ENCODE measurements at regions not wholly inside any gene's neighbourhood (a gene's known extent, or its start where the extent isn't known, plus 50 kb on each side); places are given as distances from the start of the nearest gene placed in this dataset.

DNA sequence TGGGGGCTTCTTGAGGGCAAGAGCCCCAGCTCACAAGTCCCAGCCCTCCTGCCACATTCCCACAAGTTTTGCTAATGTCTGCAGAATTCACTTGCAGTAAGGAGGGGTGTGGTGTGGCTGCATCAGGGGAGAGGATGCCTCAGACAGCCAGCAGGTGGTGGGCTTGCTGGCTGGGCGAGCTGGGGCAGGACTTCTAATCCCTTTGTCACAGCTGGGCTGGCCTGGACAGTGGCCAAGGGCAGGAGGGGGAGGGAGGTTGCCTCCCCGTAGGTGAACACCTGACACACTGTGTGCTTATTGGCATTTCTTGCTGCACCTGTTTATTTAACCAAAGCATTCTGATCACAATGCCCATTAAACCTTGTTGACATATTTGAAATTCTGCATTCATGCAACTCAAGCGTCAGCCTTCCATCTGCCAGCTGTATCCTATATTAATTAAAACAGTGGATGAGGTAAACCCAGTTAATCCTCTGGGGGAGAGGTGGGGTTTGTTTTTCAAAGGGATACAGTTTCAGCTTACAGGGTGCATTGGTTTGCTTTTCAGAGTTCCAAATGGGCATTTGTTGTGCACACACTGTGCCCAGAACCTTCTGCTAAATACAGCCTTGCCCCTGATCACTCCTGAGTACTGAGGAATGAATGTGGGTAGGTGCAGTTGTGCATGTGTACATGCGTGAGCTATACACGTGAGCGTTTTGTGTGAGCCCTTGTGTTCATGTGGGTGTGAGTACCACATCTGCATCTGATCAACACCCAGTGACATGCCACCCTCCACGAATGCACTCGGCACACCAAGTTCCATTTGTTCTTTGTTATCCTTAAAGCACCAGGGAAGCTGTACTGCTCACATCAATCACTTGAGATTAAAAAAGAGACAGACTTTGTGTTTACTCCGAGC is 268.7 kb downstream of the XXYLT1 start:
- peak in 1 of 10 donors; percentile 70 for DNase-seq
- intact Hi-C loops (cut with DNase I): no loop called here

DNA sequence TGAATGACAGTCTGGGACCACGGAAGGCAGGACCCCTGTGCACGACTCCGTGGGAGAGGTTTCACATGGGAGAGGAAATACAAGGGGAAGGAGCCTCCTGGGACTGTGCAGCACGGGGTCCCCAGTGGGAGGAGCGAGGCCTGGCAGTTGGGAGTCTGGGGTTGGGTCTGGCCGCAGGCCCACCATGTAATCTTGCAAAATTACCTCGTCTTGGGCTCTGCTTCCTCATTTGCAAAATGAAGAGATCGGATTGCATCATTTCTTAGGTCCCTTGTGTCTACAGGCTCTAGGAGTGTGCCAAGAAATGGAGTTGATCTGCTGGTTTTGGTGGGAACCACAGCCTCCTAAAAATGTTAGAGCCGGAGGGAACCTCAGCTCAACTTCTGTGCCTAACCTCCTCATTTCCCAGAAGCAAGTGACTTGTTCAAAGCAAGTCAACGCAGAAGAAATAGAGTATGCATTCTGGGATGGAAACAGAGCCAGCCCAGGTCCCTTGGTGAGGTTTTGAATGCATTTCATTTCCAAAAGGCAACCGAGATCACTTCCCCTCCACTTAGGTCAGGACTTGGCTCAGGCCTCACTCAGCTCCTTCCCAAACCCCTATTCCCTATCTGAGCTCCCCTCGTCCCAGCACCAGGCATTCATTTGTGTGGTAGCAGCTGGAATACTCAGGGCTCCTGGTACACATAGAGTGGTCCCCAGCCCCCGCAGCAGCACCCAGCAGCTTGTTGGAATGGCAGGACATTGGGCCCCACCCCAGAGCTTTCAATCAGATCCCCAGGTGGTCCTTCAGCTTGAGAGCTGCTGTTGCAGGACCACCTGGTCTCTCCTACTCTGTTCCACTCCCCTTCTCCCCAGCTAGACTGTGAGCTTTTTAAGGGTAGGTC is 267.7 kb downstream of the XXYLT1 start:
- peak in 1 of 10 donors; percentile 81 for DNase-seq
- intact Hi-C loops (cut with DNase I): no loop called here

DNA sequence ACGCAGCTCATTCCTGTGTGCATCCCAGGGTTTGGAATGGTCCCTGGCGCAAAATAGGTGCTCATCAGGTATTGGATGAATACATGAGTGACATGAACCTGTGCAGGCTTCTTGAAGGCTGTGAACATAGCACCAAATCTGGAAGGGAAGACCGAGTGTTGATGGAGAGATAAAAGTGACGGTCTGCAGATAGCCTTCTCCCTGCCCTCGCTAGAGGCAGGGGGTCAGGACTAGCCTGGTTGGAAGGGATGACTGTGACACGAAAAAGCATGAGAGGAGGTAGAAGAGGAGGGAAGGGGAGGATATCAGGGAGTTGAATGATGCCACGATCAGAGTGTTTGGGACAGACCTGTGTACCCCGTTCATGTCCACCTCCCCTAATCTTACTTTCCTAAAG is 267.1 kb downstream of the XXYLT1 start:
- DNase-seq: no peak
- intact Hi-C loops (cut with DNase I): no loop called here

DNA sequence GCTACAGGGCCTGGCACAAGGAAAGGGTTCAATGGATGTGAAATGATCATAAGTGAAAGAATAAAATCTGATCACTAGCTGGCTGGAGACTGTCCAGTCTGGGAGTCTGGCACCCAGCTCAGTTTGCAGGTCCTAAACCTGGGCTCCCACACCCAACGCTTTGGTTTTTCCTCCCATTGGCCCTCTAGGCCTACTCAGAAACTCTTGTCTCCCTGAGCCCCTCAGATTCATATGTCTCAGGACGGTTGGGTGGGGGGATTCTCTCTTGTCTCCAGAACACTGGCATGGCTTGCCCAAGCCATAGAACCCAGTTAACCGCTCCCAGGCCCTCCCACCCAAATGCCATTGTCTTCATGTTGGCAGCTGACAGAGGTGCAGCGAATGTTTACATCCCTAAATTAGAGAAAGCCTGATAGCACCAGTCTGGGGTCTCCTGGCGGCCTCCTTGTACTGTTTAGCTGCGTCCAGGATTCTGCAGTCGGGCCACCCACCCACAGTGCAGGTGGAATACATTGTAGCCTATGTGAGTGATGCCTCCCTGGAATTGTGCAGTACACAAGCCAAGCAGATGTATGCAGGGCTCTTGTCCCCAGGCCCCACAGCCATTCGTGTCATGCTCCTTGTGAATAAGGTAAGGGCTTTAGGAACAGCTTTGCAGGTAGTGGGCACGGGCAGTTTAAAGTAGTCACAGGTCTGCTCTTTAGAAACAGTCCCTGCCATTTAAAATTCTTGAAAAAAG is 266.3 kb downstream of the XXYLT1 start:
- intact Hi-C loops (cut with DNase I): no loop called here
- peak in 1 of 10 donors; percentile 57 for DNase-seq

DNA sequence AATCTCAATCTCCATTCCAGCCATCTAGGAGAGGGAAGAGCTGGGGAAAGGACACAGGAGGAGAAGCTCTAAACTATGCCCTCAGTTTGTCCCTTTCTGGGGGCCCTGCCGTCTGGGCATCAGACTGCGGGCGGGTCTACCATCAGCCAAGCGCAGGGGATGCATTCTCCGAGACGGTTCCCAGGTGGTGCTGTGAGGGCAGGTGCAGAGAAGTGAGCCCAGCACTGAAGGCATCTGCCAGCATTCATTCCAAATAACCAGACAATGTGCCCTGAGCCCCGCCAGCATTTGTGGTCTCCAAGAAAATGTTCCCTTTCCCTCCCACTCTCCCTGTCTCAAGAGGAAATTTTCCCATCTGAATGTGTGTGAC is 265.7 kb downstream of the XXYLT1 start:
- intact Hi-C loops (cut with DNase I): no loop called here
- no peak for DNase-seq

GRCh38 chr3:195005759-195006510 is 265.0 kb downstream of the XXYLT1 start:
- intact Hi-C loops (cut with DNase I): no loop called here
- DNase-seq: no peak

GRCh38 chr3:195007151-195007550 is 263.8 kb downstream of the XXYLT1 start:
- intact Hi-C loops (cut with DNase I): no loop called here

DNA sequence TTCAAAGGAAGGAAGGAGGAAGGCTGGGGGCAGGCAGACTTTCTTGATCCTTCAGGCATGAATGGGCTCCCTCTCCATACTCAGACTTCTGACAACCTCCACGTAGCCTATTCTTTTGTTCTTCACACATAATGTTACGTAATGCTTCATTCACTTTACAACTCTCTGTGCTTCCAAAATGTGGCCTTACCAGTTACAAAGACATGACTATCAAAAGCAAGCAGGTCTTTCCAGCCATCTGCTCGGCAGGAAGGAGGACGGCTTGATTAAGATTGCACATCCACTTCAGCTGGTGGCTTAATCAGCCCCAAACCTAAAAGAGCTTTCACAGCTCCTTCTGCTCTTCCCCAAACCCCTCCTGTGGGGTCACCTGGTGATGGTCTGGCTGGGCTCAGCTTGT is 263.2 kb downstream of the XXYLT1 start:
- DNase-seq: no peak
- intact Hi-C loops (cut with DNase I): no loop called here

More at GRCh38 chr3:195007151-195007550, 263.8 kb downstream of the XXYLT1 start:
- no peak for DNase-seq

DNA sequence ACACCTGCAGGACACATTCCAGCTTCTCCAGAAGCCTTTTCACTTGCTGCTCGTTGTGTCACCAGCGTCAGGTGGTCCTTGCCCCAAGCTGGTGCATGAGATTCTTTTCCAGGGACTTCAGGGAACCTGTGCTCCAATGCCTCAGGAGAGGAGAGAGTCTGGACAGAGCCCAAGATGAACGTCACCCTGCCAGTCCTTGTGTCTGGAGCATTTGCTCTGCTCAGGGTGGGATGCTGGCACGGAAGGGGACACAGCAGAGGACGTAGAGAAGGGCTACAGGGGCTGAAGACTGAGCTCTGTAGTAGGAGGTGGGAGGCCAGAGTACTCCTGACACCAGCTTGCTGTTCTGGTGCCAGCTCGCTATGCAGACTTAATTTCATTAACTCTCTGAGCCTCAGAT is 262.1 kb downstream of the XXYLT1 start:
- no peak for DNase-seq
- intact Hi-C loops (cut with DNase I): no loop called here

GRCh38 chr3:195009616-195010015 is 261.3 kb downstream of the XXYLT1 start:
- no peak for DNase-seq
- intact Hi-C loops (cut with DNase I): no loop called here

DNA sequence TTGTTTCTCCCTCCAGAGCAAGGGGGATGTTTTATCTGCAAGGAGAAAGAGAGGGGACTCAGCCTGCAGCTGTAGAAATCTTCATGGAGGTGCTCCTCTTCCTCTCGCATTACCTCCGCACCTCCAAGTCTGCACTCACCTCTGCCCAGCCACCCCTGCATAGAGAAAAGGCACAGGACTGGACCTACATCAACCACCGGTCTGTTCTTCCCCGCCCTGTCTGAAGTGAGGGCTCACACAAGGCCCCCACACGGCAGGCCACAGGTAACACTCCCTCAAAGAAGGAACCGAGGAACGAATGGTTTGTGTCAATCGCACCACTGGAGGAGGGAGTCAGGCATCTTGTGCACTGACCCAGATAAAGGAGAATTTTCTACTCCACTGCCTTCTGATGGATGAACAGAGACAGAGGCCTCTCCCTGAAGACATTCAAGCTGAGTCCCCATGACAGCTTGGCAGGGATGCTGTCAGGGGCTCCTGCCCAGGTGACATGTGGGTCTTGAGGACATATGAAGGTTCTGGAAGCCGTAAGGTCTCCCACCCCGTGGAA is 260.3 kb downstream of the XXYLT1 start:
- intact Hi-C loops (cut with DNase I): no loop called here
- no peak for DNase-seq

DNA sequence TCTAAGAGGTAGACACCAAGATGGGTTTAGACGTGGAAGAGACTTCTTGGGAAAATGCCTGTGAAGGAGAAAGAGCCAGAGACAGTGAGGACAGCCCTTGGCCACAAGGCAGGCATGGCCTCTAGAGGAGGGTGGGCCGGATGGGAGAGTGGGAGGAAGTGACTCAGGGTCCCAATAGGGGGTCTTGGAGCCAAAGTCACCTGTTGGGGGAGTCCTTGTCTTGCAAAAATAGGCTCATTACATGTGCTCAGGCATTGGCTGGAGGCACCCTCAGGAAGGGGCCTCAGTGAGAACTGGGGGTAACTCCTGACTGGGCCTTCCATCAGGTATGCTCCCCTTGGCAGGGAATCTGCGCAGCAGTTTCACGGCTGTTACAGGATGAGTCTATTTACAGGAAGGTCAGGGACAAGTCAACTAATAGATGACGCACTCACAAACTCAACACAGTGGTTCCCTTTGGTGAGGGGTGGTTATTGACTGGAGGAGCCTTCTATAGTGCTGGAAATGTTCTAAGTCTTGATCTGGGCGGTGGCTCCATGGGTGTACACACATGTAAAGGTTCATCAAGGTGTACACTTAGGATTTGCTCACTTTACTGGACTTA is 259.6 kb downstream of the XXYLT1 start:
- no peak for DNase-seq
- intact Hi-C loops (cut with DNase I): no loop called here

GRCh38 chr3:195012100-195012499 is 258.9 kb downstream of the XXYLT1 start:
- DNase-seq: no peak
- intact Hi-C loops (cut with DNase I): no loop called here

DNA sequence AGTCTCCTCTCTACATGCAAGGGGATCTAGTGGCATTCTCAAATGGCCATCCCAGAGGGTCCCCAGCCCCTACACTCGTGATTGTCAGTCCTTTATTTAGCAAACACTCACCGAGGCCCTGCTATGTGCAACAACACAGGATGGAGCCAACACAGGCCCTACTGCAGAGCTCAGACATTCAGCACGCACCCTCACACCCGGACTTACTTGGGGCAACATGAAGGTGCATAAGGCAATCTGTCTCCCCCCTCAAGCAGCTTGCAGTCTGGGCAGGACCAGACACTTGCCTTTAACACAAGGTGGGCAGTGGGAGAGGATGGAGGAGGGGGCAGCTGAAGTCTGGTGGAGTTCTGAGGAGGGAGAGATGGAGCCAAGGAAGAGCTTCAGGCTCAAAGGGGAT is 258.4 kb downstream of the XXYLT1 start:
- intact Hi-C loops (cut with DNase I): no loop called here
- DNase-seq: no peak

DNA sequence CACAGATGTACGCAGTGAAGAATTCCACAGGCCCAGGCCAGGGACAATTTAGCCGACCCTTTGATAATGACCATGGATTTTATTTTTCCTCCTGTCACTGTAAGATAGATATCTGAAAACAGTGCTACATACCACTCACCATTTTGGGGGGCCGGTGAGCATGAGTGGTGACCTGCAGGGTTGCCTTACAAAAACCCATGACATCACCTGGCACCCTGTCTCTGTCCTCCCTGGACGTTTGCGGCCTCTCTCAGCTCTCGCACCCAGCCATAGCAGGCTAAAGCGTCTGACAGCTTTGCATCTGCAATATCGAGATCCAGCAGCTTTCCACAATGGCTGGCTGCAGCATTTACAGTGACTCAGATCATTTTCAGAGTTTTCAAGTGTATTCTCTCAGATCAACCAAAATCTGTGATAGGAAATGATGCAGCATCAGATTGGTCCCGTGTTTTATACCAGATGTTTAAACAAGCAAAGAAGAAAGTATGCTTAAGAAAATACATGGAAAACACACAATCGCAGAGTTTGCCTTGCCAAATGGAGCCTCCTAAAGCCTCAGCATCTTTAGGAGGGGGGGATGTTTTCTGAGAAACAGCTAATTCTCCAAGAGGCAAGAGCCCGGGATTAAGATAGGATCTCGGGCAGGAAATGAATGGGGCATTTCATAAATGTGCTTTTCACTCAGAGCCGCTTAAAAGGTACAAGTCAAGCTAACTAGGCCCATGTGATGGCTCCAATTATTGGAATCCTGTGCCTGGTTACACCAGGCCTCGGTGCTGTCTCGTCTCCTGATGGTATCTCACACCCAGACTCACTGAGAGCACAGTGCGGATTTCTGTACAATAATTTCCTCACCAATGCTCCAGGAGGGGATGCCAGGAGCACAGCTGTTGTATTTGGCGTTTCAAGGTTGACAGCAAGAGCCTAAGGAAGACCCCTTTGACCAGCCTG is 257.3 kb downstream of the XXYLT1 start:
- no peak for DNase-seq
- intact Hi-C loops (cut with DNase I): no loop called here

- intact Hi-C loops (cut with DNase I): no loop called here
- no peak for DNase-seq
Measured at GRCh38 chr3:195015021-195015420, 255.9 kb downstream of the XXYLT1 start.

- intact Hi-C loops (cut with DNase I): no loop called here
Measured at GRCh38 chr3:195017151-195017550, 253.8 kb downstream of the XXYLT1 start.

More at GRCh38 chr3:195017151-195017550, 253.8 kb downstream of the XXYLT1 start:
- DNase-seq: no peak

All from posterior cingulate gyrus (tissue), 11 donors.